Stimulated activated CD4-positive, alpha-beta T cell treated with anti-CD3 and anti-CD28 coated beads, TNF-alpha, amount 100 ng/mL, for 24 hours (primary cell): ENCODE measurements at regions not wholly inside any gene's neighbourhood (a gene's known extent, or its start where the extent isn't known, plus 50 kb on each side); places are given as distances from the start of the nearest gene placed in this dataset.
"Not testable (repeated sequence)": the region's sequence is repeated elsewhere in the genome, so short reads cannot be mapped to it uniquely, and the experiment has no call there.

Experiments used
- DNase-seq, 3 experiments: peaks; one replicate each; pipeline ENCODE4 v3.0.0-alpha.2; 2020; ENCODE audit warnings: low read depth in 3 of 3

DNA sequence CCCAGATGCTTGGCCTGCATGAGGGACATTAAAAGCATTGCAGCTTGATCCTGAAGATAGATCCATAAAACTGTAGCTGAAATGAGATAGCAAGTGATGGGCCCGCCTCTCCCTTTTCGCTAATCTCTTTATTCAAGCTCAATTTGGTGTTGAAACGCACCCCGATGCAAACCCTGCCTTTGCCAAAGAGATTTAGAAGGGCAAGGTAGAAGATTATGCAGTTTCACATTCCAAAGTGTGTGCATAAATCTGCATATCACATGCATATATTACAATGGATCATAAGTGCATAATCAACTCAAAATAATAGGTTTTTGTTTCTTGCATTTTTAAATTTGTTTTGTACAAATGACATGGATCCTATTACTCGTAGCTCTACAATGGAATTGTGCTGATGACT, 80.1 kb upstream of the SHANK2 start:
- DNase-seq = no peak

DNA sequence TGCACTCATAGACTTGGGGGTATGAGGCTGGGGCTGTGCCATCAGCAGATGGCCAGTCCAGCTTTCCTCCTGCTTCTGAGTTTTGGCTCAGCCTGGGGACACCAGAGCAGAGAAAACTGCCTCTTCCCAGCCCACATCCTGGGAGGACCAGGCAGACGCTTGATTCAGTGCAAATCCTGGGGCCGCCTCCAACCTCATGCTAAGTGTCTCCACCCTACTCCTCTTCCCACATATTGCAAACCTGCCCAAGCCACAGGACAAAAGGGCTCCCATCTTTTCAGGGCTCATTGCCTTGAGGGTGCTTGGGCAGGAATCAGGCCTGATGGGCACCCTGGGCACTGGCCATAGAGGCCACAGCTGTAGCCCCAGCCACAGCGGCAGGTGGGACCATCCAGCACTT, 79.7 kb upstream of the SHANK2 start:
- no peak for DNase-seq

DNA sequence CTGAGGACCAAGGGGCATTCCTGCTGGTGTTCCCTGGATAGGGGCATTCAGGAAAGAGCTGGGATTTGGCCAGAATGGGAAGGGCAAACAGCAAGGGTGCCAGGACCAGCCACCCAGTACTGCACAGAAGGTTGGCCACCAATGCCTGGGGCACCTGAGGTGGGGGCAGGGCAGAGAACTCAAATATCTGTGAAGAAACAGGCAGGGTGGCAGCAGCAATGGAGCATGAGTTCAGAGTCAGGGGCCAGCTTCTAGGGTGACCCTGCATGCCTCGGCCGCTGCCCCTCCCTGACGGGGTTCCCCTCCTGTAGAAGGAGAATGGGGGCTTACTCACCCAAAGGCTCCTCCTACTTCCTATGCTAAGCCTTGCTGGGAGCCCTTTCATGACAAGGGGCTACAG, 79.3 kb upstream of the SHANK2 start:
- no peak for DNase-seq

DNA sequence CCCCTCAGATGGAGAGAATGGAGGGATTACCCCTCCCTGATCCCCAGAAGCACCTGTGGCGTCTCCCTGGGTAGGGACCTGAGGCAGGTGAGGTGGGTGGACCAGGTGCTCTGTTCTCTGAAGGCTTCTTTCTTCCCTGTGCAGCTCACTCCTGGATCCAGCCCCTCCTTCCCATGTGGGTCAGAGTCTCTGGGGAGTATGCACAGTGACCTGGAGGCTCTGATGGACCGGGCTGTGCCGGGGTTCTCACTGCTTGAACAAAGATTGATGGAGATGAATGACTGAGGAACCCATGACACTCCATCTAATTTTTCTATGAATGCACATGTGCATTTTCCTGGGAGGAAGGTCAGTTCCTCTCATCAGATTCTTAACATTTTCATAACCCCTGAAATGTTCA, 78.6 kb upstream of the SHANK2 start:
- DNase-seq = no peak

DNA sequence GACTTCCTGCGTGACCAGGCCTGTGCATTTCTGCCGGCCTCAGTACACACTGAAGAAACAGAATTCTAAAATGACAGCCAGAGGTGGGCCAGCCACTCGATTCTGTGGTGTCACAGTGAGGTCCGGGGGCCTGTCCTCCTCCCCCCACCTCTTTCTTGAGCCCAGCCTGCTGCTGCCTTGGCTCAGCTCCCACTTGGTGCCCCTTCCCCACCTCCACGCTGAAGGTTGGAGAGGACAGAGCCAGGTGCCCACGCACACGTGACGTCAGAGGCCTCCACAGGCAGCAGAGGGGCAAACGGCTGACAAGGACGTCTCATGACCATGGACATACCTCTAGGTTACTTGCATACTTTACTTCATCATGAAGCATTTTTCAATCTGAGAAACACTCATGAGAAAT, 78.0 kb upstream of the SHANK2 start:
- DNase-seq = no peak

DNA sequence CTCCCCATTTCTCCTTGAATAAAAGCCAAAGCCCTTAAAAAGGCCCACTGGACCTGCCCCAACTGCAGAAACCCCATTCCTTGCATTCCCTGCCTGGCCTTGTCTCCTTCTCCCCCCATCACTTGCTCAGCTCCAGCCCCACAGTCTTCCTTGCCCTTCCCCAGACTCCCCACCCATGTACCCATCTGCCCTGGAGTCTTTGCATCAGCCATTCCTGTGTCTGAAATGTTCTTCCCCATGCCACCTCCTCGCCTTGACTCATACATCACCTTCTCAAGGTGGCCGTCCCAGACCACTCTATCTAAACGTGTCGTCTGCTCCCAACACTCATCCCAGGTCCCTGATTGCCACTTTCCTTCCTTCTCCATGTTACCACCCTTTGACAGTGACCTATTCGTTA, 77.4 kb upstream of the SHANK2 start:
- DNase-seq = no peak

DNA sequence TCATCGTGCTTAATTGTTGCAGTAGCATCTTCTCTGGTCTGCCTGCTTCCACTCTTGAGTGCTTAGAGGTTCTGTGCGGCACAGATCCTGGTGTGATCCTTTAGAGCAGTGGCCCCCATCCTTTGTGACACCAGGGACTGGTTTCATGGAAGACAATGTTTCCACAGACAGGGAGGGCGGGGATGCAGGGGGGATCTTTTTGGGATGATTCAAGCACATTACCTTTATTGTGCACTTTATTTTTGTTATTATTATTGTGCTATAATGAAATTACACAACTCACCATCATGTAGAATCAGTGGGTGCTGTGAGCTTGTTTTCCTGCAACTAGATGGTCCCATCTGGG, 76.8 kb upstream of the SHANK2 start:
- no peak for DNase-seq

DNA sequence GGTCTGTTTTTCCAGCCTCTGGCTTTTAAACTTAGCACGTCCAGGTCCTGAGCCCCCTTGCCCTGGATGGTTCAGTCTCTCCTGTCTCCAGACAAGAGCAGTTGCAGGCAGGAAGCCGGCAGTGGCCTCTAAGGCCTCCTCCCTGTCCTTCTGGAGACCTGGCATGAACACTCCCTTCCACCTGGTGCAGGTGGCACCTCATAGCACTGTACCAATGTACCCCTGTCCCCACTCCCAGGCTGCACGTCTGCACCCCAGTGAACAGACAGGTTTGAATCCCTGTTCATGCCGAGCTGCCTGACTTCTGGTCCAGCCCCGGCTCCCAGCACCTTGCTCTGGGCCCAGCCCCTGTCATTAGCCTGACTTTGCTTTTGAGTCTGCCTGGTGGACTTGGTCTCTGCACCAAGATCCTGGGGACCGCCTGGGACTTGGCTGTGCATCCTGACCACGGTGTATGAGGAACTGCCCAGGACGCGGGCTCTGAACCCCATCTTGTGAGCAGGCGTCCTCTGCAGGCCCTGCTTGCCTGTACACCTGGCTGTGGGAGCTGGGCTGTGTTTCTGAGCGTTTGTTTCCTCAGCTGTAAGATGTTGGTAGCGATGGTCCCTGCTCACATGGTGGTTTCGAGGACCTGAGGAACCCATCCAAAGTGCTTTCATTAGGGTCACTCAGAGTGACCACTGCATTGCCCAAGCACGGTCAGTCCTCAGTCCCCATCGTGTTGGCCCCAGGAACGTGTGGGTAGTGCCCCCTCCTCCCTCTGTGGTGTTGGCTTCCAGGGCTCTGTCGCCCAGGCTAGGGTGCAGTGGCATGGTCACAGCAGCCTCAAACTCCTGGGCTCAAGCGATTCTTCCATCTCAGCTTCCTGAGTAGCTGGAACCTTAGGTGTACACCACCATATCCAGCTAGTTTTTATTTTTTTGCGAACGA, 75.0 kb upstream of the SHANK2 start:
- DNase-seq = no peak

DNA sequence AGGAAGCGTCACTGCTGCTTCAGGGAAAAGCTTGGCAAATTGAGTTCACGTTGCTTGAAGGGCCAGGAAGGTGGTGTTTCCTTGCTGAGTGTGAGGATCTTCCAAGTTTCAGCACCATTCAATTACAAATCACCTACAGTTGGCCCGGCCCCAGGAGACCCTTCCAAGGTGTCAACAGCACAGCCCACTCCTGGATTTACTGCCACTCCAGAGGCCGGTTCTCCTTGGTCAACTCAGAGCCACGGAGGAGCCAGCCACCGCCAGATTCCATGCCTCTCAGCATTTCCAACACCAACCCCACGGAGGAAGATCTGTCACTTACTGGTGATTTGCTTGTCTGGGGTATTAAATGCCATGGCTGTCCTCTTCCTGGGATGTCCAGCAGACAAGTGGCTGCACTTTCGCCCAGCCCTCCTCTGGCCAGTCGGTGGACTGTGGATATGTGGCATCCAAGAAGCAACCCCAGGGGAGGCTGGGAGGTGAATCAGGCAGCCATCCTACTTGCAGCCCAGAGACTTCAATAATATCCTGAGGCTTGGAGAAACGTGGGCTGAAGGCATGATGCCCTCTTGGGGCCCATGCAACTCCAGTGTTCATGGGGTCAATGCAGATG, 74.1 kb upstream of the SHANK2 start:
- DNase-seq = no peak

DNA sequence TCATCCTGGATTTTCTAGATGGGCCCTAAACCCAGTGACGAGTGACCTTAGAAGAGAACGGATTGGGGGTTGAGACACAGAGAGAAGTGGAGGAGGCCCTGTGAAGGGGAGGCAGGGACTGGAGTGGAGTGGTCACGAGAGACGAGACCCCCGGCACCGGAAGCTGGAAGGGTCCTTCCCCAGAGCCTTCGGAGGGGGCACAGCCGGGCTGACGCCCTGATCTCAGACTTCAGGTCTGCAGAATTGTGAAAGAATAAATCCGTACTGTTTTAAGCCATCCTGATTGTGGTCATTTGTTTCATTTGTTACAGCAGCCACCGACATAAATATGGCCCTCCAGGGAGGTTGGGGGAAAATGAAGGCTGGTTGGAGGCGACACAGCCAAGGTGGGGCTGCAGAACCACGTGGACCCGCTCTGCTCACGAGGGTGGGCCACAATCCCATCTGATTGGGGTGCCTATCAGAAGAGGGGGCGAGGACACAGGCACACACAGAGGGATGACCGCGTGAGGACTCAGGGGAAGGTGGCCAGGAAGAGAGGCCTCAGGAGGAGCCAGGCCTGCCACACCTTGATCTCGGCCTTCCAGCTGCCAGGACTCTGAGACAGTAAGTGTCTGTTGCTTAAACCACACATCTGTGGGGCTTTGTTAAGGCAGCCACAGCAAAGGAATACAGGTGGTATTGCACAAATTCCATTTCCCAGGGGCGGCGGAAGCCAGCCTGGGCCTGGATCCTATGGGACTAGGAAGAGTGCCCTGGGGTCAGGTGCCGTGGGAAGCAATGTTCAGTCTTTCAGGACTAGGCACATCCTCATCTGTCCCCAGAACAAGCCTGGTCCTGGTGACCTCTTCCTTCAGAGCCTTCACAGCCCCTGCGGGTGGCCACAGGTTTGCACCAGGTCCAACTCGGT, 73.3 kb upstream of the SHANK2 start:
- no peak for DNase-seq

DNA sequence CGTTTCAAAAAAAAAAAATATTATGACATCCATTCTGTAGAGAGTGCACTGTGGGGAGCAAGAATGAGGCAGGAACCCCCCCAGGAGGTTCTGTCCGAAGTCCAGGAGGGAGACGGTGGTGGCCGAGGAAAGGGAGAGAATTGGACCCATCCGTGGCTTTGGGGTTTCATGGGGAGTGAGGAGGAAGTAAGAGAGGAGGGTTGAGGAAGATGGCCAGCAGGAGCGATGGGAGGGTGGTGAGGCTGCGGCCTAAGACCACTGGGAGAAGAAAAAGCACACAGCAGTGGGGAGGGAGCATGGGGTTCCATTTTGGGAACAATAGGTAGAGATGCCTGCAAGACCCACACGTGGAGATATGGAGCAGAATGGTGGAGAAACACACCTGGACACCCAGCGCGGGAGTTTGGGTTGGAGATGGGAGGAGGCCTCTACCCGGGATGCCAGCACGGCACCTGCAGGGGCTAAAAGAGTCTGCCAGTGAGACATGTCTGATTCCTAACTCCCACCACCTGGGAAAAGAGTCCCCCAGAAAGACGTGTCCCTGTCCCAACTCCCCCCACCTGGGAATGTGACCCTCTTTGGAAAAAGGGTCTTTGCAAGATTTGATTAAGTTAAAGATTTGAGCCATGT, 72.5 kb upstream of the SHANK2 start:
- DNase-seq = no peak

DNA sequence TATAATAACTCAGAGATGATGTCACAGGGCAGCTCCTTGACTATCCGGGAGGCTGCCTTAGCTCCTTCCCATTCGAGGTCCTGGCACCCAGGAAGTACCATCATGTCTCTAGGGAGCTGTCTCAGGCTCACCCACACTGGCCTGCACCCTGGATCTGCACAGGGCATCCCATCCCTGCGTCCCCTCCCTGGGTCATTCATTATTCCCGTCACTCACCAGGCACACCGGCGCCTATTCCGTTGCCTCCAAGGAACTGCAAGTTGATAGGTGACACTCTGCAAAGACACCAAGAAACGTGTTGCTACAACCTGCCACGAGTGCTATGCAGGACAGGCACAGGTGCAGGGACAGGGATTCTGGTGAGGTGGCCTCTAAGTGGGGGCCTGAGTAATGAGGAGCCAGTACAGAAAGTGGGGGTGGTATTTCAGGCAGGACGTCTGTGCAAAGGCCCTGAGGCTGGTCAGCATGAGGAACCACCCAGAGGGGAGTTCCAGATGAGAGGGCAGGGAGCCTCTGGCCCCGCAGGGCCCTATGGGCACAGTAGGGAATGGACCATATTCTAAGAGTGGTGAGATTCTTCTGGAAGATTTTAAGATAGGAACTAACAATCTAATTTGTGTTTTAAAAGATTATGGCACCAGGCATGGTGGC, 71.6 kb upstream of the SHANK2 start:
- DNase-seq = no peak

DNA sequence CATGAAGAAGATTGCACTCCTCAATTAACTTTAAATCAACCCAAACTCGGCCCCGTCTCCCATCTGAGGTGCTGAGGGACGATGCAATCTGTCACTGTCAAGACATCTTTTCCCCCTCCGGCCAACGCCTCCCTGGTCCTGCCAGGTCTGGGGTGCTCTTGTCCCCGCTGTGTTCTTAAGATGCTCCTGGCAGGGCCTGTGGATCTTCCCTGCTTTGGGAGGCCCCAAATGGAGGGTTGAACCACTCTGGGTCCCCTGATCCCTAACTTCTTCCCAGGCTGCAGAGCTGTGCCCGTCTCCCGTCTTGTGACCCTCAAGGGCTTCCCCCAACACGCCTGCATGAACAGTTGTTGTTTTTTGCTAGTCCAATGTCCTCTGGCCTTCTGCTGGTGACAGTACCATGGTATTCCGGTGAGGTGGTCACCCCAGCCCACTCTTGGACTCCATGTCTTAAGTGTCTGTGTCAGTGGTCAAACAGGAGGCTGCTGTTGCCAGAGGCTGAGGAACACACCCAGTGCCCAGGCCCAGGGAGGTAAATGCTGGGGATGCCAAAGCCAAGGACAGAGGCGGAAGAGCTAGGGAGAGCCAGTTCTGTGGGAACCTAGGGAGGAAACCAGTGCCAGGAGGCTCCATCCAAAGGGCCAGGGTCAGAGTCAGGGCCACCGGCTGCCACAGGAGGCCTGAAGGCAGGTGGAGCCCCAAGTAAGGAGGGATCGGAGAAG, 70.6 kb upstream of the SHANK2 start:
- no peak for DNase-seq

DNA sequence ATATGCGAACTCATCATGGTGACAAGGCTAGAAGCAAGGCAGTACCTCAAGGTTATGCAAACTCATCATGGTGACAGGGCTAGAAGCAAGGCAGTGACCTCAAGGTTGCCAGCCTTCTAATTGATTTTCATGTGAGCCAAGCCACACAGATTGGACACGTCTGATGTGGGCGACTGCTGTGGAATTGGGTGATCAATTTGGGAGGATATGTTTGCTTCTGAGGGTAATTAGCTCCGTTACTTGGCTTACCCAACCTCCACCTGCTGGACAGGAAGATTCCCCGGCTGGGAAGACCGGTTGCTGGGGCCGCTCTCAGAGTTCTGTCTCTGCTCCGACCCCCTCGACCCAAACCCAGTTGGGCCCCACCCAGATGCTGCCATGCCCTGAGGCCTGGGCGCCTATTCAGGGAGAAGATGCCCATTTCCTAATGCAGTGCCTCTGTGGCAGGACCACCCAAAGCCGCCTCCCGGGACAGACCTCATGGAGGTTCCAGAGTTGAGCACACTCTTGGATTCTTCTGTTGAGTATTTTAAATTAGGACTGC, 69.9 kb upstream of the SHANK2 start:
- no peak for DNase-seq

DNA sequence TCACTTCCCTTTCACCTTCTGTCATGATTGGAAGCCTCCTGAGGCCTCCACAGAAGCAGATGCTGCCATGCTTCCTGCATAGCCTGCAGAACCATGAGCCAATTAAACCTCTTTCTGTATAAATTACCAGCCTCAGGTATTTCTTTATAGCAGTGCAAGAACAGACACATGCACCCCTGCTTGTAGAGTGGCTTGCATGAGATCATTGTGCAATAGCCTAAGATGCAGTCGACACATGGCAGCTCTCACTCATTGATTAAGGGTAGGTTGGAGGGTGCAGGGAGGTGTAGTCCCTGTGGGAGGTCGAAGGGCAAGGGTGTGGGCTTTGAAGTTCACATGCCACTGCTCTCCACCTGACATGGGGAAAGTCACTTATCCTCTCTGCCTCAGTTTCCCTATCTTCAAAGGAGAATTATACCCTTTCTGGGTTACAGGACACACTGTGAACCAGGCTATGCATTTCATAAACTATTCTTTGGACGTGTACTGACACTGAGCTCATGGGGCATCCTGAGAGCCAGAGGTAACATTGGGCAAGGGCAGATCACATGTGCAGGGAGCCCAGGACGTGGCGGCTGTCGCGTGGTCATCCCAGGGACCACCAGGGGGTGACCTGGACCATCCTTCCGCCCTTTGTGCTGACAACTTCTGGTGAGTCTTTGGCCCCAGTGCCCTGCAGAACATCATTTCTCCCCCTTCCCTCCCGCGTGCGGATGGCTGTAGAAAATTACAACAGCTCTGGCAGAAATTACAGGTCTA, 69.2 kb upstream of the SHANK2 start:
- DNase-seq = no peak

DNA sequence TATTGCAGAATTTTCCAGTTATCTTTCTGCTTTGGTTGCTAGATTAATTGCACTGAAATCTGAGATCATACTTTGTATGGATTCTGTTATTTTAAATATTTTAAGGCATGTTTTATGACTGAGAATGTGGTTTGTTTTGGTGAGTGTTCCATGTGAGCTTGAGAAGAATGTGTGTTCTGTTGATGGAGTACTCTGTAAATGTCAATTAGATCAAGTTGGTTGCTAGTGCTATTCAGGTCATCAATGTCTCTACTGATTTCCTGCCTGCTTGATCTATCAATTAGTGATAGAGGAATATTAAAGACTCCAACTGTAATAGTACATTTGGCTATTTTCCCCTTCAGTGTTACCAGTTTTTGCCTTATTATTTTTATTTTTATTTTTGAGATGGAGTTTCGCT, 64.3 kb upstream of the SHANK2 start:
- DNase-seq = no peak

DNA sequence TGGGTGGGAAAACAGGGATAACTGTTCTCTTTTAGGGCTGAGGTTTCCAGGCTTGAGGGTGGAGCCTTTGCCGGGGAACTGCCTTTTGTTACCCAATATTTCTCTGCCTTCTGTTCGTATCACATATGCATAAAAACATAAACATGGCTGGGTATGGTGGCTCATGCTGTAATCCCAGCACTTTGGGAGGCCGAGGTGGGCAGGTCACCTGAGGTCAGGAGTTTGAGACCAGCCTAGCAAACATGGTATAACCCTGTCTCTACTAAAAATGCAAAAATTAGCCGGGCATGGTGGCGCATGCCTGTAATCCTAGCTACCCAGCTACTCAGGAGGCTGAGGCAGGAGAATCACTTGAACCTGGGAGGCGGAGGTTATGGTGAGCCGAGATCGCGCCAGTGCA, 60.2 kb upstream of the SHANK2 start:
- not testable (repeated sequence) for DNase-seq

DNA sequence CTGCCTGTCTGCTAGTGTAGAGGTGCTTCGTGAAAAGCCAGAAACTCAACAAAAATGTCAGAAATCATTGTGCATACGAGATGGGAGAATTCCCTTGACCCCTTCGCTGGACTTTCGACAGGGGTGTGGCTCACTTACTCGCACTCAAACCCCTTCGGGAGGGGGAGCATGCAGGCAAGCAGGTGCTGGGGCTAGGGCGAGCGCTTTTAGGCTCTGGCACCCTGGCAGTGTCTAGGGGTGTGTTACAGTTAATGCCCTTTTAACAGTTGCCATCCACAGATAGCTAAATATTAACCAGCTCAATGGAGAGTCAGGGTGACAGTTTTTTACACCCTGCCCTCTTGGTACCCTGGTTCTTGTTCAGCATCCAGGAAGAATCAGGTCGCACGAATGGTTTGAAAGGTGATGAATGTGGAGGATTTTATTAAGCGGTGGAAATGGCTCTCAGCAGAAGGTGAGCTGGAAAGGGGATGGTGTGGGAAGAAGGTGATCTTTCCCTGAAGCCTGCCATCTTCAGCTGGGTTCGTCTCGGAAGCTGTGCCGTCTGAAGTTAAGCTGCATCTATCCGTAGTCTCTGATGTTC, 59.6 kb upstream of the SHANK2 start:
- DNase-seq = no peak

DNA sequence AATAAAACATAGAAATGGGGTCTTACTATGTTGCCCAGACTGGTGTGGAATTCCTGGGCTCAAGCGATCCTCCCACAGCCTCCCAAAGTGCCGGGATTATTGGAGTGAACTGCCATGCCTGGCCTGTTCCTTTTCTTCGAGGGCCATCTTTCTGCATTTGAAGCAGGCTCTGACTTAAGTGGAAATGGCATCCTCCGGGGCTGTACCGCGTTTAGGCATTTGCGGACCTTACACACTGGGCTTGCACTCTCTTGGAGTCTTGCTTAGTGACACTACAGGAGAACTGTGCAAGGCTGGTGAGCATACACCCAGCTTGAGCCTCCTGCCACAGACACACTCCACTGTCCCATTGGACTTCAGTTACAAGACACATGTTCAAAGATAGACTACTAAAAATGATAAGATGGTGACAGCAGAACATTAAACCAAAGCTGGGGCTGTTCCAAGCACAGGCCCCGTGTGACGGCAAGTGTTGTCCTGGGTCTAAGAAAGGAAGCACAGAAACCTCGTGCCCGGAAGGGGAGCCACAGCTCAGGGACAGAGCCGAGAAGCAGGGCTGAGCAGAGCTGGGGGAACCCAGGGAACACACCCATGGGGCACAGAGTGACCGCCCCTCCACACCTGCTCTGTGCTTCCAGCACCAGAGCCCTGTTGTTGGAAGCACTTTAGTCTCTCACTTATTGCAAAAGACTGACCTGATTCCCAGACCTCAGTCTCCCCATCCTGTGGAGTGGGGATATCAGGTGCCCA, 59.0 kb upstream of the SHANK2 start:
- DNase-seq = no peak
